ENCODE measurements at regions not wholly inside any gene's neighbourhood (a gene's known extent, or its start where the extent isn't known, plus 50 kb on each side); places are given as distances from the start of the nearest gene placed in this dataset.

DNA sequence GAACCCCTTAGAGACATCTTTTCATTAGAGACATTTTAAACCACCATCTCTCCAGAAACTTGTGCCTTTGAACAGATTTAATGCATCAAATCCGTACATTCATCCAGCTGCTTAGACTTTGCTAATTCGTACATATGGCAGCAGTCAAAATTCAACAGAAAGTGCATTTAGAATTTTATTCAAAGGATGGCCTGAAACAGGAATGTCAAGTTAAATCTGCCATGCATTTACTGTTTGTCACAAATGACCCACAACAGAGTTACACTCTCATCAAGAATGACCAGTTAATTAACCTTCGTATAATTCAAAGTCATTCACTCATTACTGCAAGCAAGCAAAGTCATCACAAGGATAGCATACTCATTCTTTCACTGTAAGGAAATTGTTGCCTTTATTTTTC is 284.3 kb downstream of the SLC7A11 start:
- Histone ChIP-seq H4K91ac (ENCODE audit: insufficient read depth, low read depth, low read length) (no peak overlapping the region), H3K9me3 (ENCODE audit: control insufficient read depth, insufficient read depth, low read length) (no peaks in the 10 kb centered on the region), H4K8ac (ENCODE audit: low read depth in 2 of 2, low read length in 2 of 2) (no peak overlapping the region), H4K5ac (ENCODE audit: low read depth, low read length) (no peak overlapping the region), H3K4me3 (ENCODE audit: insufficient read depth, low read depth, low read length) (no peak overlapping the region), H2BK5ac (ENCODE audit: low read depth, low read length, poor library complexity, severe bottlenecking) (no peak overlapping the region), H3K36me3 (ENCODE audit: control insufficient read depth, insufficient read depth, low read length) (no peaks in the 10 kb centered on the region), H4K20me1 (ENCODE audit: insufficient read depth, low read length) (no peaks in the 10 kb centered on the region), H3K27me3 (ENCODE audit: control insufficient read depth, insufficient read depth, low read length) (no peaks in the 10 kb centered on the region), H2BK120ac (ENCODE audit: low read depth, low read length) (no peak overlapping the region), H3K27ac (ENCODE audit: insufficient read depth, low read length) (no peak overlapping the region), H2AFZ (replicated peaks; ENCODE audit: low read length, poor library complexity) (no peak overlapping the region), H3K79me1 (ENCODE audit: low read depth in 1 of 2, low read length in 2 of 2) (no peaks in the 10 kb centered on the region), H3K9ac (ENCODE audit: low read depth, low read length) (no peak overlapping the region), H3K18ac (ENCODE audit: low read depth, low read length) (no peak overlapping the region), H3K9me1 (ENCODE audit: insufficient read depth, low read length) (no peaks in the 10 kb centered on the region; the same call in 1 of the 2 replicates), H2AK9ac (replicated peaks; ENCODE audit: low read depth, low read length, poor library complexity) (no peak overlapping the region), H2BK15ac (ENCODE audit: low read depth, low read length) (no peak overlapping the region), H3K4ac (ENCODE audit: low read depth, low read length) (no peak overlapping the region), H3K4me1 (ENCODE audit: control insufficient read depth, insufficient read depth, low read length) (0 out of 2 replicates have a peak, but pooled peaks cover 3% of the 10 kb centered on the region), H3K56ac (ENCODE audit: extremely low read depth, insufficient read depth, low read length) (no peak overlapping the region), H3K23ac (ENCODE audit: low read depth, low read length) (no peak overlapping the region), H2BK20ac (ENCODE audit: low read depth, low read length) (no peak overlapping the region), H3K14ac (replicated peaks; ENCODE audit: low read depth, low read length) (no peak overlapping the region), H3K4me2 (ENCODE audit: low read depth, low read length) (no peak overlapping the region), H2AK5ac (ENCODE audit: low read depth, low read length) (no peak overlapping the region)
- no peak for ATAC-seq (ENCODE audit: low read depth)
- POLR2A ChIA-PET (ENCODE audit: unreplicated experiment), result no interaction called here
- TF ChIP-seq MAFK (IDR thresholded peaks at IDR 0.05; ENCODE audit: low read depth, low read length), result no peak
- TF ChIP-seq, protein P1, sequence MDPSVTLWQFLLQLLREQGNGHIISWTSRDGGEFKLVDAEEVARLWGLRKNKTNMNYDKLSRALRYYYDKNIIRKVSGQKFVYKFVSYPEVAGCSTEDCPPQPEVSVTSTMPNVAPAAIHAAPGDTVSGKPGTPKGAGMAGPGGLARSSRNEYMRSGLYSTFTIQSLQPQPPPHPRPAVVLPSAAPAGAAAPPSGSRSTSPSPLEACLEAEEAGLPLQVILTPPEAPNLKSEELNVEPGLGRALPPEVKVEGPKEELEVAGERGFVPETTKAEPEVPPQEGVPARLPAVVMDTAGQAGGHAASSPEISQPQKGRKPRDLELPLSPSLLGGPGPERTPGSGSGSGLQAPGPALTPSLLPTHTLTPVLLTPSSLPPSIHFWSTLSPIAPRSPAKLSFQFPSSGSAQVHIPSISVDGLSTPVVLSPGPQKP (IDR thresholded peaks at IDR 0.05; ENCODE audit: borderline replicate concordance, low read depth, low read length), result no peak
- TF ChIP-seq CEBPB (IDR thresholded peaks at IDR 0.05; ENCODE audit: low read depth, low read length), result no peak
- TF ChIP-seq RCOR1 (IDR thresholded peaks at IDR 0.05; ENCODE audit: insufficient replicate concordance, low read length), result no peak
- no peak for TF ChIP-seq RAD21 (IDR thresholded peaks at IDR 0.05; ENCODE audit: low read length)
- no peak for TF ChIP-seq NFE2L2 (IDR thresholded peaks at IDR 0.05; ENCODE audit: low read depth, low read length)
- TF ChIP-seq CHD1 (IDR thresholded peaks at IDR 0.05; ENCODE audit: low read depth, low read length), result no peak
- no peak for TF ChIP-seq SMC3 (IDR thresholded peaks at IDR 0.05; ENCODE audit: low read depth, low read length)
- TF ChIP-seq POLR2A (IDR thresholded peaks at IDR 0.05; ENCODE audit: low read depth, low read length), result no peak
- TF ChIP-seq, protein P2, sequence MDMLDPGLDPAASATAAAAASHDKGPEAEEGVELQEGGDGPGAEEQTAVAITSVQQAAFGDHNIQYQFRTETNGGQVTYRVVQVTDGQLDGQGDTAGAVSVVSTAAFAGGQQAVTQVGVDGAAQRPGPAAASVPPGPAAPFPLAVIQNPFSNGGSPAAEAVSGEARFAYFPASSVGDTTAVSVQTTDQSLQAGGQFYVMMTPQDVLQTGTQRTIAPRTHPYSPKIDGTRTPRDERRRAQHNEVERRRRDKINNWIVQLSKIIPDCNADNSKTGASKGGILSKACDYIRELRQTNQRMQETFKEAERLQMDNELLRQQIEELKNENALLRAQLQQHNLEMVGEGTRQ (IDR thresholded peaks at IDR 0.05; ENCODE audit: low read depth, low read length), result no peak
- no peak for TF ChIP-seq MAZ (IDR thresholded peaks at IDR 0.05; ENCODE audit: borderline replicate concordance, low read depth, low read length)
- DNase-seq, result no peak
- in situ Hi-C loops (cut with MboI; ENCODE audit: low sequenced_read_pairs) (no loop called here), intact Hi-C loops (cut with micrococcal nuclease) (no loop called here), dilution Hi-C loops (cut with HindIII; ENCODE audit: low sequenced_read_pairs, unreplicated experiment) (no loop called here)
- BruUV-seq (replicated peaks), result no TSS peak
- CTCF ChIA-PET, result no interaction called here
- no CpG with 5 or more reads among the region's 3 CpGs for WGBS, 2 experiments (ENCODE audit: extremely low coverage in 2 of 2, insufficient read length in 1 of 2)

Data from IMR-90 (cell line).